ENCODE measurements at regions not wholly inside any gene's neighbourhood (a gene's known extent, or its start where the extent isn't known, plus 50 kb on each side); places are given as distances from the start of the nearest gene placed in this dataset.
A peak's percentile ranks its signal among the peaks of the same experiment; 100 is the strongest.

GRCh38 chr7:54076616-54077015, 465.6 kb upstream of the VSTM2A start:
- Mint-ChIP-seq H3K36me3 (ENCODE audit: low read depth) (no peaks in the 10 kb centered on the region), H3K27ac (no peak overlapping the region), H3K4me3 (no peak overlapping the region), H3K27me3 (ENCODE audit: low read depth) (no peaks in the 10 kb centered on the region), H3K9me3 (no peaks in the 10 kb centered on the region), H3K4me1 (no peaks in the 10 kb centered on the region)
- no peak for TF ChIP-seq CTCF (IDR thresholded peaks at IDR 0.05; ENCODE audit: unreplicated experiment in 3 of 3)

GRCh38 chr7:54080525-54080924, 461.6 kb upstream of the VSTM2A start:
- no peak for TF ChIP-seq CTCF (IDR thresholded peaks at IDR 0.05; ENCODE audit: unreplicated experiment in 3 of 3)
- H3K27me3 Mint-ChIP-seq (ENCODE audit: low read depth) = peaks cover 3% of the 10 kb centered on the region
- no peak overlapping the region for H3K4me3 Mint-ChIP-seq
- H3K4me1 Mint-ChIP-seq = no peaks in the 10 kb centered on the region
- no peaks in the 10 kb centered on the region for H3K9me3 Mint-ChIP-seq
- H3K36me3 Mint-ChIP-seq (ENCODE audit: low read depth) = no peaks in the 10 kb centered on the region
- no peak overlapping the region for H3K27ac Mint-ChIP-seq

GRCh38 chr7:54080971-54081370, 461.2 kb upstream of the VSTM2A start:
- Mint-ChIP-seq H3K4me3 (no peak overlapping the region), H3K9me3 (no peaks in the 10 kb centered on the region), H3K4me1 (no peaks in the 10 kb centered on the region), H3K27ac (peak overlapping the region in 1 of 3 experiments; percentile 42), H3K36me3 (ENCODE audit: low read depth) (no peaks in the 10 kb centered on the region), H3K27me3 (ENCODE audit: low read depth) (peaks cover 3% of the 10 kb centered on the region)
- no peak for TF ChIP-seq CTCF (IDR thresholded peaks at IDR 0.05; ENCODE audit: unreplicated experiment in 3 of 3)

GRCh38 chr7:54084340-54084739, 457.8 kb upstream of the VSTM2A start:
- Mint-ChIP-seq H3K4me3 (no peak overlapping the region), H3K9me3 (no peaks in the 10 kb centered on the region)

GRCh38 chr7:54090652-54091213, 451.4 kb upstream of the VSTM2A start:
- H3K36me3 Mint-ChIP-seq (ENCODE audit: low read depth) = no peaks in the 10 kb centered on the region

More at GRCh38 chr7:54084340-54084739, 457.8 kb upstream of the VSTM2A start:
- TF ChIP-seq CTCF (IDR thresholded peaks at IDR 0.05; ENCODE audit: unreplicated experiment in 3 of 3) = no peak
- Mint-ChIP-seq H3K36me3 (ENCODE audit: low read depth) (no peaks in the 10 kb centered on the region), H3K4me1 (no peaks in the 10 kb centered on the region), H3K27me3 (ENCODE audit: low read depth) (peaks cover 3% of the 10 kb centered on the region), H3K27ac (no peak overlapping the region)

More at GRCh38 chr7:54090652-54091213, 451.4 kb upstream of the VSTM2A start:
- no peaks in the 10 kb centered on the region for H3K27me3 Mint-ChIP-seq (ENCODE audit: low read depth)
- H3K4me3 Mint-ChIP-seq = no peak overlapping the region
- no peaks in the 10 kb centered on the region for H3K9me3 Mint-ChIP-seq
- no peak overlapping the region for H3K27ac Mint-ChIP-seq
- no peak for TF ChIP-seq CTCF (IDR thresholded peaks at IDR 0.05; ENCODE audit: unreplicated experiment in 3 of 3)
- no peaks in the 10 kb centered on the region for H3K4me1 Mint-ChIP-seq
